Heart left ventricle (tissue), 16 donors: ENCODE measurements at regions not wholly inside any gene's neighbourhood (a gene's known extent, or its start where the extent isn't known, plus 50 kb on each side); places are given as distances from the start of the nearest gene placed in this dataset.

Experiments used
- ATAC-seq, 4 donors: fragments of 200-7000 bp; cut with Tn5 transposase; one replicate each; pipeline ENCODE4 v1.9.1; 2020 to 2022; ENCODE audit warnings: moderate library complexity in 4 of 4, mild to moderate bottlenecking in 3 of 4, moderate number of reproducible peaks in 1 of 4
- DNase-seq, 5 donors: peaks; one replicate each; pipeline ENCODE4 v3.0.0-alpha.2; 2020
- H3K27ac ChIP-seq, 12 donors: fragments of 200-600 bp; sonication (generic) in 4 of 12; one replicate each; pipeline versions ENCODE4 v1.5.0 to v1.8.0; 2016 to 2022; ENCODE audit warnings: mild to moderate bottlenecking in 2 of 12
- H3K27me3 ChIP-seq, 9 donors: fragments of 200-600 bp; sonication (generic) in 2 of 9; one replicate each; pipeline versions ENCODE4 v1.5.1 to v1.8.0; 2016 to 2022; ENCODE audit warnings: mild to moderate bottlenecking in 3 of 9
- H3K36me3 ChIP-seq, 9 donors: fragments of 200-600 bp; sonication (generic) in 2 of 9; one replicate each; pipeline versions ENCODE4 v1.5.0 to v1.8.0; 2018 to 2022; ENCODE audit warnings: mild to moderate bottlenecking in 2 of 9
- H3K4me1 ChIP-seq, 12 donors: fragments of 200-600 bp; sonication (generic) in 4 of 12; one replicate each; pipeline versions ENCODE4 v1.5.0 to v1.8.0; 2016 to 2022; ENCODE audit warnings: mild to moderate bottlenecking in 3 of 12
- H3K4me3 ChIP-seq, 12 donors: fragments of 200-600 bp; sonication (generic) in 4 of 12; one replicate each; pipeline versions ENCODE4 v1.5.0 to v1.8.0; 2017 to 2022; ENCODE audit warnings: mild to moderate bottlenecking in 9 of 12, moderate library complexity in 4 of 12
- H3K9me3 ChIP-seq, 12 donors: fragments of 200-600 bp; sonication (generic) in 4 of 12; one replicate each; pipeline versions ENCODE4 v1.5.0 to v1.8.0; 2016 to 2022; ENCODE audit warnings: mild to moderate bottlenecking in 1 of 12
- POLR2A ChIP-seq, 2 donors: fragments of 450-650 bp; IDR thresholded peaks; one replicate each; pipeline ENCODE4 v1.6.1; 2017; ENCODE audit warnings: antibody characterized with exemption in 2 of 2, mild to moderate bottlenecking in 2 of 2, moderate library complexity in 2 of 2
- WGBS, 4 donors: extraction: QIAGEN DNeasy Blood & Tissue Kit in 2 of 4; methylation state at CpG; one replicate each; pipeline versions ENCODE4 v1.1.5 to v1.1.7; 2013 to 2018; 5-methylcytosine and 5-hydroxymethylcytosine counted together
- intact Hi-C, 10 donors: fragments of 100-400 bp; cut with DNase I; formaldehyde crosslinking; loops; one replicate each; pipeline versions ENCODE4 v1.11.1 to v1.14.2; 2022
- TF ChIP-seq, protein P1 (sequence below), 12 donors: fragments of 200-600 bp; sonication (generic) in 4 of 12; IDR thresholded peaks; one replicate each; pipeline versions ENCODE4 v1.5.0 to v1.8.0; 2018 to 2022; ENCODE audit warnings: antibody characterized with exemption in 12 of 12, mild to moderate bottlenecking in 5 of 12
- donor health status: ischemic (EF 13 %, LVEDD 7.1; RV severe dilation, severe dysfunction).
- donor health status: healthy with polysubstance abuse.
- donor health status: DM: no; HTN: yes; CAD: no.
- donor health status: DM: no; HTN: no; CAD: no.
- donor health status: ischemic (EF 25% LVEDD 6.9; RV normal size, moderate dysfunction).
- donor health status: ischemic (EF 25% LVEDD 5.7; RV mildly dilated, moderate dysfunction).
- donor health status: healthy.
- donor health status: DM: yes; HTN: yes; CAD: no.
- donor health status: ischemic (EF 35%, LVEDD 5.7; RV mildly dilated, moderate dysfunction).
- donor health status: nonischemic (EF 11% LVEDD 7.7; RV severe dilation, severe dysfunction).
- donor health status: DM: yes; HTN: yes; CAD: no.
- donor health status: PGD.
- donor health status: ischemic (EF 29% LVEDD 5.4; RV normal size, mild dysfunction).
- donor health status: nonischemic (EF 23%, LVEDD 6.1; RV moderate dilation, normal function).

DNA sequence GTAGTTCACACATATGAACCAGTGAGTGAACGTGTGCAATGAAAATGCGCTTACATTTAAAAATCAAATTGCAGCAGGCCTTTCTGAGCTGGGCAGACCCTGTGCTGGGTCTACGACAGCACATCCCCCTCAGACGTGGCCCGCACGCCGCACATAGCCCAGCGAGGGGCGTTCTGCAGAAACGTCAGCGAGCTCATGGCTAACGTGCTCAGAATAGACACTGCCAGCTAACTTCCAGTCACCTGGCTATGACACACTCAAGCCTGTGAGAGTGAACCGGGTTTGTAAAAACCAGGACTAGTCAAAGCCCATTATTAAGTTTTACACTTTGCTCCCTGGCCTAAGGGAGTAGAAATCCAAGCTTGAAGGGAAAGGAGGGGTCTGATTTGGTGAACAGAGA lies 108.1 kb upstream of the INSIG1 start:
- WGBS, 4 donors = 63 to 72% (median 65%) methylated on average over 13 of the region's 13 CpGs
- H3K27ac ChIP-seq = no peak overlapping the region
- H3K27me3 ChIP-seq = peaks cover 0 to 19% (median 7%) of the 10 kb centered on the region in 9 donors
- ATAC-seq = no peak
- intact Hi-C loops = loop anchor here in 2 of 10 donors (1.0 to 10.0 kb wide), 2 partner anchors 156 to 265 kb away; no protein-coding TSS in a partner anchor
- no peak for TF ChIP-seq POLR2A (IDR thresholded peaks at IDR 0.05)
- TF ChIP-seq, protein P1, sequence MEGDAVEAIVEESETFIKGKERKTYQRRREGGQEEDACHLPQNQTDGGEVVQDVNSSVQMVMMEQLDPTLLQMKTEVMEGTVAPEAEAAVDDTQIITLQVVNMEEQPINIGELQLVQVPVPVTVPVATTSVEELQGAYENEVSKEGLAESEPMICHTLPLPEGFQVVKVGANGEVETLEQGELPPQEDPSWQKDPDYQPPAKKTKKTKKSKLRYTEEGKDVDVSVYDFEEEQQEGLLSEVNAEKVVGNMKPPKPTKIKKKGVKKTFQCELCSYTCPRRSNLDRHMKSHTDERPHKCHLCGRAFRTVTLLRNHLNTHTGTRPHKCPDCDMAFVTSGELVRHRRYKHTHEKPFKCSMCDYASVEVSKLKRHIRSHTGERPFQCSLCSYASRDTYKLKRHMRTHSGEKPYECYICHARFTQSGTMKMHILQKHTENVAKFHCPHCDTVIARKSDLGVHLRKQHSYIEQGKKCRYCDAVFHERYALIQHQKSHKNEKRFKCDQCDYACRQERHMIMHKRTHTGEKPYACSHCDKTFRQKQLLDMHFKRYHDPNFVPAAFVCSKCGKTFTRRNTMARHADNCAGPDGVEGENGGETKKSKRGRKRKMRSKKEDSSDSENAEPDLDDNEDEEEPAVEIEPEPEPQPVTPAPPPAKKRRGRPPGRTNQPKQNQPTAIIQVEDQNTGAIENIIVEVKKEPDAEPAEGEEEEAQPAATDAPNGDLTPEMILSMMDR (IDR thresholded peaks at IDR 0.05) = no peak
- H3K9me3 ChIP-seq = peaks cover 0 to 22% (median 17%) of the 10 kb centered on the region in 12 donors
- DNase-seq = no peak
- H3K36me3 ChIP-seq = no peaks in the 10 kb centered on the region
- H3K4me3 ChIP-seq = no peak overlapping the region
- H3K4me1 ChIP-seq = peaks cover 0 to 5% (median 2%) of the 10 kb centered on the region in 12 donors

DNA sequence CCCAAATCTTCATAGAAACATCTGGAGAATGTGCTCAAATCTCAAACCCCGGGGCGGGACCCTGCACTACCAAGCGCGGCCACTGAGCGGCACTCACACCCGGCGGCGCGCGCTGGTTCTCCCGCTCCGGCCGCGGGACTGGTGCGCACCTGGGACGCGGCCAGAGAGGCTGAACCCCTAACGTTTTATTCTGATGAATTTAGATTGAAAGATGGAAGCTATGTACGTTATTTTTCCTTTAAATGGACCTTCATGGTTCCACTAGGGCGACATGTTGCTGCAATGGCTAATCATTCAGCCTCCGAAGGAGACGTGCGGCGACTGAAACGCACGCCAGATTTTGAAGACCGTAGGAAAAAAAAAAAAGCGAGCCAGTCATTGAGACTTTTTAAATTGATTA lies 107.0 kb upstream of the INSIG1 start:
- Histone ChIP-seq H3K27ac (no peak overlapping the region), H3K4me1 (peaks cover 0 to 5% (median 2%) of the 10 kb centered on the region in 12 donors), H3K4me3 (peak overlapping the region in 3 of 12 donors; percentile 9 to 22 (median 12)), H3K27me3 (peaks cover 0 to 19% (median 7%) of the 10 kb centered on the region in 9 donors), H3K9me3 (peaks cover 0 to 17% (median 9%) of the 10 kb centered on the region in 12 donors), H3K36me3 (no peaks in the 10 kb centered on the region)
- TF ChIP-seq, protein P1 (IDR thresholded peaks at IDR 0.05) = peak; percentile 80 to 93 (median 85)
- no peak for TF ChIP-seq POLR2A (IDR thresholded peaks at IDR 0.05)
- peak in 1 of 5 donors; percentile 49 for DNase-seq
- peak in 3 of 4 donors; percentile 69 to 75 (median 73) for ATAC-seq
- WGBS, 4 donors = 15 to 20% (median 18%) methylated on average over 28 of the region's 28 CpGs
- intact Hi-C loops = loop anchor here (1.0 to 10.0 kb wide), 8 partner anchors 67 to 266 kb away; partner anchors contain the start of gene INSIG1 (in 6 of the 10)

DNA sequence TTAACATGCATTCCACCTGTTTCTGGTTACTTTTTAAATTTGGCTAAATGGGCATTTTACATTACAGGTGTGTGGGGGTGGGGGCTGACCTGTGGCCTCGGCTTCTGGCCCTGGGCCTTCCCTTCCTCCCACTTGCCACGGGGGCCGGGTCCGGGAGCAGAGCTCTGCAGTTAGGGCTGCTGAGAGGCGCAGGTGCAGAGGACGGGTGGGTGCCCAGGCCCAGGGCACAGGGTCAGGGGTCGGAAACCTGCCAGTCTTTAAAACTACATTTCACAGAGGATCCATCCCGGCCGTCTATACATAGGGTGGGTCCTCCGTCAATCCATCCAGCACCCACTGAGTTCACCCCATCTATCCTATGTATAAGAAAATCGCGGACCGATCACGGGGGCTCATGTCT lies 106.5 kb upstream of the INSIG1 start:
- peak overlapping the region in 1 of 12 donors; percentile 12 for H3K4me3 ChIP-seq
- WGBS, 4 donors = 68 to 76% (median 73%) methylated on average over 14 of the region's 14 CpGs
- no peak for ATAC-seq

DNA sequence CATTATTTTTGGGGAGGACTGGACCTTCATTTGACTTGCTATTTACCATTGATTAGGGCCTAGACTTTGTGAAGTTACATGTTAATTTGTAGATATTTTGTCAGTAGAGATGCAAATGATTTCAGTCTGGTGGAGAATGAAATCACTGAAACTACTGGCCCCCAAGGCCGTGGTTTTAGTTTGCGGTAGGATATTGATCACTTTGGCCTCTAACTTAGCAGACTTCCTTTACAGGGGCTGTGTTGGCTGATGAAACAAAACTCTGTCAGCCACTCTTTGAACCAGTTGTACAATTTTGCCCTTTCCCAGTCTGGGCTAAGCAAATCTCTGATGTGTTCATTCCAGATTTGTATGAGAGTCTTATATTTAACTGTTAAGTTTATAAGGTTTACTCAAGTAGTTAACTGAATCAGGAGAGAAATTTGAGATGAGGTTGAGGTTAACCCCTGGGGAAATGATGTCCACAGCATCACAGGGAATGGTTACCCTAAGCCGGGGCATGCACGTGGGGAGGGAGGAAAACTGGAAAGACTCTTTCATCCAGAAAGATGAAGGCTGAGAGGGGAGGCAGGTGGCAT lies 105.7 kb upstream of the INSIG1 start:
- Histone ChIP-seq H3K27ac (no peak overlapping the region), H3K4me1 (peaks cover 0 to 5% (median 2%) of the 10 kb centered on the region in 12 donors), H3K36me3 (no peaks in the 10 kb centered on the region), H3K4me3 (no peak overlapping the region), H3K27me3 (peaks cover 0 to 19% (median 7%) of the 10 kb centered on the region in 9 donors), H3K9me3 (peaks cover 0 to 21% (median 15%) of the 10 kb centered on the region in 12 donors)
- intact Hi-C loops = loop anchor here (2.0 to 10.0 kb wide), 6 partner anchors 65 to 267 kb away; partner anchors contain the start of gene INSIG1 (in 5 of the 10)
- no peak for ATAC-seq
- DNase-seq = no peak
- 78 to 87% (median 81%) methylated on average over 4 of the region's 4 CpGs for WGBS, 4 donors
- no peak for TF ChIP-seq POLR2A (IDR thresholded peaks at IDR 0.05)
- TF ChIP-seq, protein P1 (IDR thresholded peaks at IDR 0.05) = no peak

More for the DNA sequence above, 106.5 kb upstream of the INSIG1 start:
- Histone ChIP-seq H3K4me1 (peaks cover 0 to 5% (median 2%) of the 10 kb centered on the region in 12 donors), H3K9me3 (peaks cover 0 to 16% (median 9%) of the 10 kb centered on the region in 12 donors), H3K27me3 (peaks cover 0 to 19% (median 7%) of the 10 kb centered on the region in 9 donors), H3K36me3 (no peaks in the 10 kb centered on the region), H3K27ac (no peak overlapping the region)
- TF ChIP-seq POLR2A (IDR thresholded peaks at IDR 0.05) = no peak
- TF ChIP-seq, protein P1 (IDR thresholded peaks at IDR 0.05) = no peak
- intact Hi-C loops = loop anchor here (2.0 to 10.0 kb wide), 6 partner anchors 66 to 266 kb away; partner anchors contain the start of gene INSIG1 (in 5 of the 10)
- no peak for DNase-seq
